ENCODE measurements at regions not wholly inside any gene's neighbourhood (a gene's known extent, or its start where the extent isn't known, plus 50 kb on each side); places are given as distances from the start of the nearest gene placed in this dataset.

DNA sequence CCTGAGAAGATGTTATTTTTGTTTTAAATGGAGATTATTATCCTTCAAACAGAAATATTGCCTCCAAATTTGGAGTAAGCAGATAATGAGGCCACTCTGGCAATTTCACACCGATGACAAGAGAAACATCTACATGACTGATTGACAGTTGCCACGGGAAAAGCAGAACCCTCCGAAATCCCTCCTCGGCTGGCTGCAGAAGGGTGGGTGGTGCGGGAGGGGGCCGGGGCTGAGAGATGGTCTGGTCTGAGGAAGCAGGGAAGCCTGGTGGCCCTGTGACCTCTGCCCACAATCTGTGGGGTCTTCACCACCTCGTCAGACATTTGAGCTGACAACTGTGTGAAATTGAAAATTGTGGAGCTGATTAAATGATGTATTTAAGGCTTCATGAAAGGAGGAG lies 503.2 kb downstream of the MN1 start:
- no peak for TF ChIP-seq NRF1 (IDR thresholded peaks at IDR 0.05; ENCODE audit: low read depth, low read length)
- TF ChIP-seq HDAC6 (IDR thresholded peaks at IDR 0.05; ENCODE audit: low read depth, low read length): no peak
- TF ChIP-seq, protein P1, sequence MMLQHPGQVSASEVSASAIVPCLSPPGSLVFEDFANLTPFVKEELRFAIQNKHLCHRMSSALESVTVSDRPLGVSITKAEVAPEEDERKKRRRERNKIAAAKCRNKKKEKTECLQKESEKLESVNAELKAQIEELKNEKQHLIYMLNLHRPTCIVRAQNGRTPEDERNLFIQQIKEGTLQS (IDR thresholded peaks at IDR 0.05; ENCODE audit: insufficient read depth, low read depth, low read length): no peak

Measured in H1 (cell line).